NCI-H1048 (cell line): ENCODE measurements at regions not wholly inside any gene's neighbourhood (a gene's known extent, or its start where the extent isn't known, plus 50 kb on each side); places are given as distances from the start of the nearest gene placed in this dataset.
"Not testable (repeated sequence)": the region's sequence is repeated elsewhere in the genome, so short reads cannot be mapped to it uniquely, and the experiment has no call there.

Experiments used
- DNase-seq: peaks from one replicate; lab custom pipeline; 2025; lab: John Stamatoyannopoulos, UW

DNA sequence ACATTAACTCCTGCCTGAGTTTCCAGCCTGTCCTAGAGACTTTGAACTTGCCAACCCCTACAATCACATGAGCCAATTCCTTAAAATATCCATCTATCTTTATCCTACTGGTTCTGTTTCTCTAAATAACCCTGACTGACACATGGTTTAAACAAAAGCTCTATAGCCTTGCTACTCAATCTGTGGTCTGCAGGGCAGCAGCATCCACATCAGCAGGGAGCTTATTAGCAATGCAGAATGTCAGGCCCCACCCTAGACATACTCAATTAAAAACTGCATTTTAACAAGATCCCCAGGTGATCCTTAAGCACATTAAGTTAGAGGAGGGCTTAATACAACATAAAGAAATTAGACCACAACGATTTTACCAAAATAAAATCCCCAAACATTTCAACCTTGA lies 108.3 kb upstream of the CPSF6 start:
- DNase-seq: no peak

DNA sequence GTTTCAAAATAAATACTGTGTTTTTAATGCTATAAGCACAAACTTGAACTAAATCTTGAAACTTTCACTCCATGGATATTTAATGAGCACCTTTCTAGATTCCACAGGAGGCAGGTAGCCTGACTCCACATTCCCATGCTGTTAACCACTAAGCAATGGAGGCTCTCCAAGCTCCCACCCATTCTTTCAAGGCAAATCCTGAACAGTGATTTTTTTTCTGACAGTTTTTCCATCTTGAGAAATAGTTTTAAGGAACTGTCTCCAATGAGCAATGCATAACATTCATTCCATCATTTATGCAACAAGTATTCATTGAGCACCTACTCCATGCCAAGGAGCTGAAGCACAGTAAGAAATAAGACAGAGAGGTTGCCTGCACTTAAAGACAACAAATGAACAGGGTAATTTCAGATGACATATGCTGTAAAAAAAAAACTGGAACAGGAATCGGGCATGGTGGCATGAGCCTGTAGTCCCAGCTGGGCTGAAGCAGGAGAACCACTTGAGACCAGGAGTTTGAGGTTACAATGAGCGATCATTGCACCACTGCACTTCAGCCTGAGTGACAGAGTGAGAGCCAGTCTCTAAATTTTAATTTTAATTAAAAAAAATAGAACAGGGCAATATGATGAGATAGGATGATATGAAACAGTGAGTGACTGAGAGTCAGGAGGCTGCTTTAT lies 102.3 kb upstream of the CPSF6 start:
- DNase-seq: no peak

DNA sequence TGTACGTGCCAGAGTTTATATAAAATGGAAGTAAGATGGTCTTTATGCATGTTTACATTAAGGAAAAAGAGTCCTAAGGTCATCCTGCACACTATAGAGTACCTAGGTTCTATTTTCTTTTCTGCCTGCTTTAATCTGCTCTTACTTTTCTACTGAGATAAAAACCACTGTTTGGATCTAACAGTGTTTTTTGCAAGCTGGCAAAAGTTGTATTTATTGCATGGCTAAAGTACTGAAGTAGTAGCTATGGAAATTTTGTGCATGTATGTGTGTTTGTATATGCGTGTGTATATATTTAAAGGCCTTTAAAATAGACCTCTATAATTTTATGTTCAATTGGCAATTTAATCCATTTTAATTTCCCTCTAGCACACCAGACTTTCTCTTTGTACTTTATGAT lies 98.3 kb upstream of the CPSF6 start:
- no peak for DNase-seq

DNA sequence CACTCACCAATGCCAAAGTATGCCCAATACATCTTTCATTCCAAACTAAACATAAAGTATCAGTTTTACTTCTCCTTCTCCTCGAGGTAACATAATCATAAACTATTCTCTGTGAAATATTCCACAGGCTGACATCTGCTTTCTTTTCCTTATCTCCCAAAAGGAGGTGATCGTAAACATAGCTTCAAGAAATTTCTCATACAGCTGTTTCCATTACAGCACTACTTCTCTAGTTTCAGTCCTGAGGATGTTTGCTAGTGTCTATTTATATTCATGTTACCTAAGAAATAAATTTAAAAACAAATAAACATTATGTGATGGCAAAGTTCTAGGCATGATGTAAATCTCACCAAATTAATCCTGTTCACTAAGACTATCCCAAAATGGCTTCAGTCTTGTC lies 90.1 kb upstream of the CPSF6 start:
- DNase-seq: no peak

- no peak for DNase-seq
These were observed 89.1 kb upstream of the CPSF6 start for GRCh38 chr12:69150083-69150795.

DNA sequence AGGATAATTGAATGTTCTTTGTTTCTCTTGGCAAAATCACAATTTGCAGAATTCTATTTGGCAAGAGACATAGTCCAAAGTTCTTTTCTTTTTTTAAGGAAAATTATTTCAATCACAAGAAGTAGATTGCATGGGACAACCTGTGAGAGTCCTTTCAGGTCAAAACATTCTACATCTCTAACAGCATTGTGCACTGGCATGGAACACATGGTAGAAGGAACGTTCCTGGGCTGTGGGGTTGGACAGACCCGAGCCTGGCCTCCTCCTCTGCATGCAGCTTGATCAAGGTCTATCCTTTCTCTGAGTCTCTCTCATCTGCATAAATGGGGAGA lies 88.6 kb upstream of the CPSF6 start:
- DNase-seq: no peak

DNA sequence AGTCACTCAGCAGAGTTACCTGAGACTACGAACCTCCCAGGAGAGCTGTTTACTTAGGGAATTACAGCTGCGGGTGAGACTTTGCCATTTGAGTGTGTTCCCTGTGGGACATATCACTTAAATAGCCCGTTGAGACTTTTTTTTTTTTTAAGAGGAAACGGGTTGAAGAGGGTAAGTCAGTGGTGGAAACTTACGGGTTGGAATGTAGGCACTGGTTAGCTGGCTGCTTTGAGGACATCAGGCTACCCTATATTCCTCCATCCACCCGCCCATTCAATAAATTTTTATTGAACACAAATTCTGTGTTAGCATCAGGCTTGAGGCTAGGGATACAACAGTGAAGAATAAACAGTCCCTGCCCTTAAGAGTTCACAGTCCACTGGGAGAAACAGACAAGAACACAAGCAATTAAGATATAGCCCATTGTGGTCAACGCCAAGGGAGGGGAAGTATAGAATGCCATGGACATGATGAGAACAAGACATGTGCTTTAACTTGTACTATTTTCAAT lies 88.1 kb upstream of the CPSF6 start:
- DNase-seq: no peak

DNA sequence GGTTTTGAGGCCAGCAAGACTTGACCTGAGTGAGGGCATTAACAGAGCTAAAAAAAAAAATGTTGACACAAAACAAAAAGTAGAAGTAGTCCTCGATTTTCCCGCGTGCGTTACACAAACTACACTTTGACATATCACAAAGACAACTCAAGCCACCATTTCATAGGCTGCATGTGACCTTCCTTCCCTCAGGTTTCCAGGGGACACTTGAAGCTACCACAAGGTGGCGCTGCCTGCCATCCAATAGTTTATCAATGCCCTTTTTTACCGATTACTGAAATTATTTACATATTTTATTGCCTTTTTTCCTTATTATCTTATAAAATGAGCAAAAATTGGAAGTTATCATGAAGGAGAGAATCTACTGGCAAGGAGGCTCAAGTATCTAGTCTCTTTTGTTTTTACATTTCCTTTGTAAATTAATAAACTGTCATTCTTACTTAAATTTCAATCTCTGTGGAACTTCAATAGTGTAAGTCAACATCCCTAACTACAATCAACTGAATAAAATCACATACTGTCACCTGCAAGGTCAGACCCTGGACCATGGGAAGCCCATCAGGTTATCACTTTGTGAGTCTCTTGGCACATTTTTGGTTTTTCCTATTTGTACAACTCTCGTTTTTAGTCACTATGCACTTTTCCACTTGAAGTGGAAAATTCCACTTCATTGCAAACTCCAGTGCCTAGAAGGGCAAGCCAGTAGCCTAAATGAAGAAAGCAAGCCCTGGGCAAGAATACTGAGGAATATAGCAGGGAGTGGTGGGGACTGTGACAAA lies 84.6 kb upstream of the CPSF6 start:
- peak; percentile 37 for DNase-seq

DNA sequence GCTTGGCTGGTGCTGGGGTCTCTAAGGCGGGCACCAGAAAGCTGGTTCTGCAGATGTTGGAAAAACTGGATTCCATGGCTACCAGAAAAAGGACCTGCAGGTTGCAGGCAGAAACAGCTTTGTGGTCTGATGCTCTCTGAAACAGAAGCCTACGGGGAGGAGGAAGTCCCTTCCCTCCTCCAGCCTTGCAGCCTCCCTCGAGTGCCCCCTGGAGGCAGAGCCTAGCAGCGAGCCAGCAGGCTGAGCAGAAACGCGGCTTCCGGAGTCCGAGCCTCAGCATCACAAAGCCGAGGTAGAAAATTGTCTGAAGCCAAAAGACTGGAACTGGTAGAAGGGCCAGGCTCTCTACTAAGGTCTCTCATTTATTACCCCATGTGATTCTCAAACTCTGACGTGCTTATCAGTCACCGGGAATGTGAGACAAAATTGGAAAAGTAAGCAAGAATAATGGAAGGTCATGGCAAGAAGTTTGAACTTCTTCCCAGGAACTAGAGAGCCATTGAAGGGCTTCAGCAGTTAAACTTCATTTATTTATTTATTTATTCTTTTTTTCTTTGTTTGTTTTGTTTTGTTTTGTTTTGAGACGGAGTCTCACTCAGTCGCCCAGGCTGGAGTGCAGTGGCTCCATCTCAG lies 82.2 kb upstream of the CPSF6 start:
- peak; percentile 55 for DNase-seq

GRCh38 chr12:69161829-69162228 lies 77.5 kb upstream of the CPSF6 start:
- DNase-seq: no peak

DNA sequence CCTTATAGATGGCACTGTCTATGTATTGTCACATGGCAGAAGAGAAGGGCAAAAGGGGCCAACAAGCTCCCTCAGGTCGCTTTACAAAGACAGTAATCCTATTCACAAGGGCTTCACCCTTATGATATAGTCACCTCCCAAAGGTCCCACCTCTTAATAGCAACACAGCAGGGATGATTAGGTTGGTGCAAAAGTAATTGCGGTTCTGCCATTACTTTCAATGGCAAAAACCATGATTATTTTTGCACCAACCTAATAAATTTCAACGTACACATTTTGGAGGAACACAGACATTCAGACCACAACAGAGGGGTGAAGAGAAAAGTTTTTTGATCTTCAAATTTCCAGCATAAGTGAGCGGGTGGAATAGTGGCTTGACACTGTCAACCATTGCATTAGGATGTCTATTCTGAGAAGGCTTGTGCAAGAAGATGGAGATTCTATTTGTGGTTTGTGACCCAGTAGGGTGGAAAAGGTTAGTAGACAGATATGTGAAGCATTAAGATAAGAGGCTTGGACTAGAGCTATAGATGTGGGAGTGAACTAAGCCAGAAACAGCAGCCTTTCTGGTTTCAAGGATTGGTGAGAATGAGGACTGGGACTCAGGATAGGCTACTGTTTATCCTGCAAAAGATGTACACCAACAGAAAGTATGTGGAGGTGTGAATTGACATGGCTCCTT lies 75.5 kb upstream of the CPSF6 start:
- DNase-seq: no peak

DNA sequence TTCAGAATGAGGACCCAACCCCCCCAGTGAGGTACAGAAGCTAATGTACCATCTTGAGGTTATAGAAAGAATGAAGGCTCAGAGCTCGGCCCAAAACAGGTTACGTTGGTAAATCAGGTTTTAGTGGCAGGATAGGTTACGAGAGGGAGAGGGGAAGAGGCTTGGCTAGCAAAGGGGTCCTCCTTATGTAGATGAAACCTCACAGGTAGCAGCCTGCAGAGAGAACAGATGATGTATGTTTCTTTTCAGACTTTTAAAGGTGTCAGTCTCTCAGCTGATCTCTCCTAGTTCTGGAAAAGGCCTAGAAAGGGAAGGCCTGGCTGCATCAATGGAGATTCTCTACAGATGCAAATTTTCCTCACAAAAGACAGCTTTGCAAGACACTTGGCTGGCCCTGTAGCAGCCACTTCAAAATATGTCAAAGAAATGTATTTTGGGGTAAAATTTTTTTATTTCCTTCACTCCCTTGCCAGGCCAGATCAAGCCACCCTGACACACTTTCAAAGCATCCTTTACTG lies 71.7 kb upstream of the CPSF6 start:
- no peak for DNase-seq

GRCh38 chr12:69168363-69168762 lies 71.0 kb upstream of the CPSF6 start:
- DNase-seq: no peak

DNA sequence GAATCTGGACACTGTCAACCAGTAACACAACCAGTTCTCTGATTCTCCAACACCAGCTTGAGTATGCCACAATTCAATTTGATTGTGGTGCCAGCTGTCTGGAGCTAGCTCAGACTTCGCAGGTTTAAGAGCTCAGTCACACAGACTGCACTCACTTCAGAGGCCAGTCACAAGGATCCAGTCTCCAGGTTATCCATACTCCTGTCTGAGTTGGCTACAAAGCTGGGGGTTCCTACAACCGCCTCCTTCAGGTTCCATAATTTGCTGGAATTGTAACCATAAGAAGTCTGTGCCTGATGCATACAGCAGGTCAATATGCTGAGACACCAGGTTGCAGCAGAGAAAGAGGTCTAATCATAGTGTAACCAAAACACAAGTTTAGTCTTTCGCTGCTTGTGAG lies 70.5 kb upstream of the CPSF6 start:
- no peak for DNase-seq

GRCh38 chr12:69170293-69170692 lies 69.1 kb upstream of the CPSF6 start:
- no peak for DNase-seq

DNA sequence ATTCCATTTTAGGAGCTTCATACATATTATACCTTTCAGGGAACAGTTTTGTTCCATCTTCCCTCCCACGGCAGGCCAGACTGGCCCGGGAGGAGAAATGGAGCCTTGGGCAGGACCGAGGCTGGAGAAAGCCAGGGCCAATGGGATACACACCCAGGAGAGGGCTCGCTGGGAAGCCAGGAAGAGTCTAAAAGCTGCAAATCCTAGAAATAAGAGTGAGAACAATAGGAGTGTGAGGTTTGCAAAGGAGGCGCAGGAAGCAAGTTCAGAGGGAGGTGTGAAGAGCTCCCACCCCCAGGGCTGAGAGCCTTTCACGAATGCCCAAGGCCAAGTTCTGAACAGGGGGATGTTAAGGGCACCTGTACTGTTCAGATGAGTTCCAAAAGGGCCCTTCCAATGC lies 67.5 kb upstream of the CPSF6 start:
- DNase-seq: no peak

DNA sequence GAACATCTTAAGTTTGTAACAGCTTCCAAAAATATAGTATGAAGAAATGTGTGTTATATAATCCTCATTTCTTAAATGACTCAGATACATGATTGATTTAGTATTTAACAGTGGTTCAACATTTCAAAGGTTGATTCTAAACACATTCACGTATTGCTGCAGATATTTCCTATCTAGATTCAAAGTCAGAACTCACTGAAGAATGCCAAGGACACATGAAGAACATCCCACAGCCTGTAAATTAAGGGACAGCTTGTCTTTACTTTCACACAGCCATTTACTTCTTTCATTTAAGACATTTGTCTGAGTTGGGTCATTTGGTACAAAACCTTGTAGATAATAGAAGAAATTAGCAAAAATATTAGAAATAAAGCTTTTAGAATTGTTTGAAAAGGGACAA lies 66.9 kb upstream of the CPSF6 start:
- no peak for DNase-seq

DNA sequence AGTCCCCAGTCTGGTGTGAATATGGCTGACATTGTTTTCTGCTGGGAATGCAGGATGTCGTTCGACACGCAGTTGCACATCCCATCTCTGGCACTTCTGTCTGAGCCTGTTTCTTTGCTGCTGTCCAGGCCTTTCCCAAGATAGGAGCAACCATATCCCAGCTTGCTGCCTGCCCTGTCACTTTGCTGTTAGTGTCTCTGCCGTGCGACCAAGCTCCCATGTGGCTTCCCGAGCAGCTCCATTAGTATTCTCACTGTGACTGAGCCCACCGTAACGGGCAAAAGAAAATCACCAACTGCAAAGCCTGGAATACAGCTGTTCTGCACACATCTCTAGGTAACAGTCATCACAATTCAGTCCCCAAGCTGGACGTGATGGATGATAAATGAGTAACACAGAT lies 66.0 kb upstream of the CPSF6 start:
- no peak for DNase-seq

DNA sequence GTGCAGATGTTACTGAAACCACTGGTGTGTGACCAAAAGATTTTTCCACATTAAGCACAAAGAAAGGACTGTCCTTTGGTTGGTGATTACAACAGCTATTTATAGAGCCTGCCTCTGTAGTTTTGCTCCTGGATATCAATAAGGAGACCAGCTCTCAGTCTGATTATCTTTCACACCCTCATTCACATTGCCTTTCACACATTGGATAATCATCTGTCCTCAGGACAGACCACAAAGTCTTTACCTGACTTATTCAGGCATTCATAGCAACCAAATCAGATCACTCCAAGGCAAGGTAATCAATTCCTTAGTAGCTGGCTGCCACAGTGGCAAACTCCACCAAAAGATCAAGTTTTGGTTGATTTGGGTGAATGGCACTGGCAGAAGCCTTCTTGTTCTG lies 59.6 kb upstream of the CPSF6 start:
- DNase-seq: no peak

- not testable (repeated sequence) for DNase-seq
These were observed 51.8 kb upstream of the CPSF6 start for GRCh38 chr12:69187572-69187971.

GRCh38 chr12:69189378-69189978 lies 49.9 kb upstream of the CPSF6 start:
- DNase-seq: no peak
